HL-60 (cell line): ENCODE measurements at regions not wholly inside any gene's neighbourhood (a gene's known extent, or its start where the extent isn't known, plus 50 kb on each side); places are given as distances from the start of the nearest gene placed in this dataset.

Experiments used
- POLR2AphosphoS5 ChIP-seq: IDR thresholded peaks from 2 replicates; pipeline ENCODE4 v1.6.1; 2012; ENCODE audit warnings: low read depth
- TF ChIP-seq, protein P1 (sequence below): IDR thresholded peaks from one replicate; pipeline ENCODE4 v1.5.1; 2011; ENCODE audit warnings: low read length, control low read depth, inconsistent platforms; ENCODE audit not compliant: insufficient read depth

DNA sequence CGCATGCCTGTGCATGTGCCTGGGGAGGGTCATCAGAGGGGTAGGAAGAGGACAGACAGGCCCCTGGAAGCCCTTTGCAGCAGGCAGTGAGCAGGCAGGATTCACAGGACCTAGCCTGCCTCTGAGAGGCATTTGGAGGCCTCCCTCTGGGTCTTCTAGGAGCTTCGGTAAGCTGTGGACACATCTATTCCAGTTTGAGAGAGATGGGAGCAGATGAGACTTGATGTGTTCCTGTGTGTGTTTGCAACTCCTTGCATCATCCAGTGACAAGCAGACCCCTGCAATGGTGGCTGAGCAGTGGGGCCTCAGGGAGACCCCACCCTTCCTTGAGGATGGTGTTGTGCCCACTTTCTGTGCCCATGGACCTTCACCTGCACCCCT is 64.0 kb downstream of the GADD45G start:
- TF ChIP-seq, protein P1, sequence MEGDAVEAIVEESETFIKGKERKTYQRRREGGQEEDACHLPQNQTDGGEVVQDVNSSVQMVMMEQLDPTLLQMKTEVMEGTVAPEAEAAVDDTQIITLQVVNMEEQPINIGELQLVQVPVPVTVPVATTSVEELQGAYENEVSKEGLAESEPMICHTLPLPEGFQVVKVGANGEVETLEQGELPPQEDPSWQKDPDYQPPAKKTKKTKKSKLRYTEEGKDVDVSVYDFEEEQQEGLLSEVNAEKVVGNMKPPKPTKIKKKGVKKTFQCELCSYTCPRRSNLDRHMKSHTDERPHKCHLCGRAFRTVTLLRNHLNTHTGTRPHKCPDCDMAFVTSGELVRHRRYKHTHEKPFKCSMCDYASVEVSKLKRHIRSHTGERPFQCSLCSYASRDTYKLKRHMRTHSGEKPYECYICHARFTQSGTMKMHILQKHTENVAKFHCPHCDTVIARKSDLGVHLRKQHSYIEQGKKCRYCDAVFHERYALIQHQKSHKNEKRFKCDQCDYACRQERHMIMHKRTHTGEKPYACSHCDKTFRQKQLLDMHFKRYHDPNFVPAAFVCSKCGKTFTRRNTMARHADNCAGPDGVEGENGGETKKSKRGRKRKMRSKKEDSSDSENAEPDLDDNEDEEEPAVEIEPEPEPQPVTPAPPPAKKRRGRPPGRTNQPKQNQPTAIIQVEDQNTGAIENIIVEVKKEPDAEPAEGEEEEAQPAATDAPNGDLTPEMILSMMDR, result no peak
- TF ChIP-seq POLR2AphosphoS5, result no peak
